Mammary epithelial cell (primary cell): ENCODE measurements at regions not wholly inside any gene's neighbourhood (a gene's known extent, or its start where the extent isn't known, plus 50 kb on each side); places are given as distances from the start of the nearest gene placed in this dataset.

Source experiments
- CTCF ChIP-seq, 2 donors: IDR thresholded peaks in 1 of 2; conservative IDR thresholded peaks in 1 of 2; 2 replicates each; pipeline ENCODE4 v1.5.1; 2011 to 2012; ENCODE audit warnings: inconsistent platforms in 2 of 2, low read length in 2 of 2, mild to moderate bottlenecking in 2 of 2, control low read depth in 1 of 2, low read depth in 1 of 2; ENCODE audit not compliant: insufficient read depth in 1 of 2; ENCODE audit errors: extremely low read depth in 1 of 2
- EZH2 ChIP-seq: IDR thresholded peaks from 2 replicates; pipeline ENCODE4 v1.6.1; 2012; ENCODE audit warnings: low read length, inconsistent platforms, borderline replicate concordance

GRCh38 chr2:15720561-15721307 is 129.1 kb downstream of the DDX1 start:
- TF ChIP-seq CTCF (conservative IDR thresholded peaks at IDR 0.05 in 1 of 2, IDR thresholded peaks at IDR 0.05 in 1 of 2; ENCODE audit: extremely low read depth in 1 of 2, insufficient read depth in 1 of 2, low read depth in 1 of 2, low read length in 2 of 2) = no peak
- TF ChIP-seq EZH2 = no peak
